PFSK-1 (cell line): ENCODE measurements at regions not wholly inside any gene's neighbourhood (a gene's known extent, or its start where the extent isn't known, plus 50 kb on each side); places are given as distances from the start of the nearest gene placed in this dataset.

Experiments
- FOXP2 ChIP-seq: optimal IDR thresholded peaks from 2 replicates; pipeline ENCODE3; 2011; ENCODE audit warnings: borderline replicate concordance, control low read depth, inconsistent platforms; ENCODE audit not compliant: insufficient read depth; ENCODE audit errors: extremely low read length, extremely low read depth
- POLR2AphosphoS5 ChIP-seq: IDR thresholded peaks from 2 replicates; pipeline ENCODE4 v1.6.1; 2012; ENCODE audit warnings: low read depth, mild to moderate bottlenecking, control low read depth, low read length, moderate library complexity
- SIN3A ChIP-seq: IDR thresholded peaks from 2 replicates; pipeline ENCODE4 v1.6.1; 2012; ENCODE audit warnings: mild to moderate bottlenecking, low read length, moderate library complexity, borderline replicate concordance; ENCODE audit not compliant: insufficient read depth
- TAF1 ChIP-seq: IDR thresholded peaks from 2 replicates; pipeline ENCODE4 v1.6.1; 2012; ENCODE audit warnings: low read length, control low read depth, borderline replicate concordance; ENCODE audit not compliant: insufficient read depth
- TF ChIP-seq, protein P1 (sequence below), 2 experiments: IDR thresholded peaks; 2 replicates each; pipeline versions ENCODE4 v1.6.1 to v1.8.0; 2011 to 2012; ENCODE audit warnings: low read depth in 2 of 2, low read length in 2 of 2, control low read depth in 1 of 2, inconsistent platforms in 1 of 2, mild to moderate bottlenecking in 1 of 2, moderate library complexity in 1 of 2; ENCODE audit not compliant: insufficient read depth in 1 of 2

DNA sequence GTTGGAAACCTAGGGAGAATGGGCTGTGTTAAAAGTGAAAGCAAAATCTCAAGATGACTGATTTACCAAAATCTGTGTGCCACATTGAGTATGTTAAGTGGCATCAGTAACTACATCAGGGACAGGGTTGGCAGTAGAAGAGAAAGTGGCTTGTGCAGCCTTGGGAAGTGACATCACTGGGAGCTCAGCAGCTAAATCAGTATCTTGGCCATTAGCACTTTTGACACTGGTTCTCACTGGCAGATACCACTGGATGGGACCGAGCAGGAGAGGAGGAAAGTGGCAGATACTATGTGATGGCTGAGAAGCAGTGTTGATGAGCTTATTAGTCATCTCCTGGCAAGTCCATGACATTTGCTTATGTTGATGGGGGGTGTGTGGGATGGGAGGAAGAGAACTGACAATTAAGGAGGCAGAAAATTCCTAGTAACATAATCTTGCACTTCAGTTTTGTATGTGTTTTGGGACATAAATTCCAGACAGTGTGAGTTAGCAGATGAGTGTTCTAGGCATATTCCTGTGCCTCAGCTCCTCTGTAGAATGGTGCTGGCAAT is 322.2 kb downstream of the SOX4 start:
- no peak for TF ChIP-seq TAF1
- TF ChIP-seq, protein P1, sequence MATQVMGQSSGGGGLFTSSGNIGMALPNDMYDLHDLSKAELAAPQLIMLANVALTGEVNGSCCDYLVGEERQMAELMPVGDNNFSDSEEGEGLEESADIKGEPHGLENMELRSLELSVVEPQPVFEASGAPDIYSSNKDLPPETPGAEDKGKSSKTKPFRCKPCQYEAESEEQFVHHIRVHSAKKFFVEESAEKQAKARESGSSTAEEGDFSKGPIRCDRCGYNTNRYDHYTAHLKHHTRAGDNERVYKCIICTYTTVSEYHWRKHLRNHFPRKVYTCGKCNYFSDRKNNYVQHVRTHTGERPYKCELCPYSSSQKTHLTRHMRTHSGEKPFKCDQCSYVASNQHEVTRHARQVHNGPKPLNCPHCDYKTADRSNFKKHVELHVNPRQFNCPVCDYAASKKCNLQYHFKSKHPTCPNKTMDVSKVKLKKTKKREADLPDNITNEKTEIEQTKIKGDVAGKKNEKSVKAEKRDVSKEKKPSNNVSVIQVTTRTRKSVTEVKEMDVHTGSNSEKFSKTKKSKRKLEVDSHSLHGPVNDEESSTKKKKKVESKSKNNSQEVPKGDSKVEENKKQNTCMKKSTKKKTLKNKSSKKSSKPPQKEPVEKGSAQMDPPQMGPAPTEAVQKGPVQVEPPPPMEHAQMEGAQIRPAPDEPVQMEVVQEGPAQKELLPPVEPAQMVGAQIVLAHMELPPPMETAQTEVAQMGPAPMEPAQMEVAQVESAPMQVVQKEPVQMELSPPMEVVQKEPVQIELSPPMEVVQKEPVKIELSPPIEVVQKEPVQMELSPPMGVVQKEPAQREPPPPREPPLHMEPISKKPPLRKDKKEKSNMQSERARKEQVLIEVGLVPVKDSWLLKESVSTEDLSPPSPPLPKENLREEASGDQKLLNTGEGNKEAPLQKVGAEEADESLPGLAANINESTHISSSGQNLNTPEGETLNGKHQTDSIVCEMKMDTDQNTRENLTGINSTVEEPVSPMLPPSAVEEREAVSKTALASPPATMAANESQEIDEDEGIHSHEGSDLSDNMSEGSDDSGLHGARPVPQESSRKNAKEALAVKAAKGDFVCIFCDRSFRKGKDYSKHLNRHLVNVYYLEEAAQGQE (IDR thresholded peaks at IDR 0.05; ENCODE audit: insufficient read depth in 1 of 2, low read depth in 2 of 2, low read length in 2 of 2) = no peak
- no peak for TF ChIP-seq POLR2AphosphoS5

DNA sequence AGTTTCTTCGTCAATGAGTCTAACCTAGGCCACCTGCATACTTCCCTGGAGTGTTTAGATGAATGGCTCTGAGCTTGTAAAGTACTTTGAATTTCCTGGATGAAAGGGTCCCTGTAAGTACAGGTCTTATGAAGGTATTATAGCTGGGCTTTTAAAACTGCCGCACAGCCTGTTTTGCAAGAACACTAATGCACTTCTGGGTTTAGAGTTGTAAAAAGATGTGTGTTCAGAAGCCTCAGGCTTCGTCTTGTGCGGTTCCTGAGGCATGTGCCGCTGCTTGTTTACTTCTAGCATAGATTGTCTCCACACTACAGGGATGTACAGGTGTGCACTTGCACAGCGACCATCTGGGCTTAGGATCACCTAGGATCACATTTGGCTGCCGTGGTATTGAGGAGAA is 324.5 kb downstream of the SOX4 start:
- TF ChIP-seq TAF1 (no peak), SIN3A (no peak)
- TF ChIP-seq, protein P1 (IDR thresholded peaks at IDR 0.05; ENCODE audit: insufficient read depth in 1 of 2, low read depth in 2 of 2, low read length in 2 of 2) = no peak

DNA sequence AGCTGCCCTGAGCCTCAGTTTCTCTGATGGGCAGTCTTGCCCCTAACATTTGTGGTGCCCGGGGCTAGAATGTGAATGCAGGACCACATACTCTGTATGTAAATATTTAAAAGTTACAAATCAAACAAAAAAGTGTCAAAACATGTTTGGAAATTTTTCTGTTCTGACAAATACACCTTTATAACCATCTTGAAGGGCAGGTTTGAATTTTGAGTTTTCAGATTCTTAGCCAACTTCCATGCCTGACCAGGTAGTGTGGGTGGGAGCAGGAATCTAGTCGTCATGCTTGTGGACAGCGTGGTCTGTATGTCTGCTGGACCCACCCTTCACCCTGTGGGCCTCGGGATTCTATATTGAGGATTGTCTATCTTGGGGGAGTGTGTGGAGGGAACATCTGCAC is 325.1 kb downstream of the SOX4 start:
- TF ChIP-seq SIN3A (no peak), TAF1 (no peak), FOXP2 (no peak), POLR2AphosphoS5 (no peak)
- TF ChIP-seq, protein P1 (IDR thresholded peaks at IDR 0.05; ENCODE audit: insufficient read depth in 1 of 2, low read depth in 2 of 2, low read length in 2 of 2) = no peak

DNA sequence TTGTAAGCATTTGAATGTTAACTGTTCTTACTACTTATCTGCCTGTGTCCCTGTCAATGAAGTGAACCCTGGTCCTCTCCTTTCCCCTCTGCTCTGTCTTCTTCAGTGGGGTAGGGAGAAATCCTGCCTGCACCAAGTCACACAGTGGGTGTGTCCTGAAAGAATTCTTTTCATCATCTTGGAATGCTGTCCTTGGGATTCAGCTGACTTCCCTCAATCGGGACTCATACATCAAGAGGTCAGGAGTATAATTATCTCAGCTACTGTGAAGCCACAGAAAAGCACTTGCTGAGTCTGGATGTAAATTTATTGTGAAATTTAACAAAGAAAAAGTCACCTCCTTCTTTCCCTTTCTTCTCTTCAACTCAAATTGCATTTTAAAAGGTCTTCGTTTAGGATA is 328.5 kb downstream of the SOX4 start:
- TF ChIP-seq TAF1 = no peak

DNA sequence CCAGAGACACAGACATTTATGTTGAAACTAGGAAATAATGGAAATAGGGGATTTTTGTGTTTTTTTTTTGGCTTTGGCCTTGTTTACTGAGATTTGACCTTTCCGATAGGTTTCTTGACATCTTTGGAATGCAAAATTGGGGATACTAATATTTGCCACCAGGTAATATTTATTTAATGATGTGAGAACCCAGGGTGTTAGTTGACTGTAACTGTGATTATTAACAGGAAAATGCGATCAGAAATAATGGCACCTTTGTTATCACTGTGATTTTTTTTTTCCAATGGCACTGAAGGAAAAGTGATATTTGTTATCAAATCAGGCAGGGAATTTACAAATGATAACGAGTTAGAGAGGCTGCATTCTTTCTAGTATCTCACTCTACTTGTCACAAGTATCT is 330.5 kb downstream of the SOX4 start:
- TF ChIP-seq, protein P1 (IDR thresholded peaks at IDR 0.05; ENCODE audit: insufficient read depth in 1 of 2, low read depth in 2 of 2, low read length in 2 of 2) = no peak
- no peak for TF ChIP-seq SIN3A
- TF ChIP-seq FOXP2 = no peak
- no peak for TF ChIP-seq POLR2AphosphoS5
- TF ChIP-seq TAF1 = no peak

DNA sequence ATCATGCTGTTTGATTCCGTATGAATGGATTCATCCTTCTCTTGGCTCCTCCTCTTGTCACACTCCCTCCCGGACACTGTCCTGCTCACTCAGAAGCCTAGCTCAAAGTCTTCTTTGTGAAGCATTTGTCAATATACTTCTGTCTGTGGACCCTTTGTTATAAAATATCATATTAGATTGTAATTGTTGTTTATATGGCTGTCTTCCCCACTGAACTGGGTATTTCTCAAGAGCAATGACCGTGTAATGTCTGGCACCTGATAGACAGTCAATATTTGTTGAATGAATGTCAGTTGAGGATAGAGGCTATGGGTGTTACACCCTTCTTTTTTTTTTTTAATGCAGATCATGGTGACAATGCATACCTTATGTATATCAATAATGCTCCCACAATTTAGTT is 335.3 kb downstream of the SOX4 start:
- TF ChIP-seq POLR2AphosphoS5 (no peak), SIN3A (no peak), FOXP2 (no peak)
- TF ChIP-seq, protein P1 (IDR thresholded peaks at IDR 0.05; ENCODE audit: insufficient read depth in 1 of 2, low read depth in 2 of 2, low read length in 2 of 2) = no peak
